ENCODE measurements at regions not wholly inside any gene's neighbourhood (a gene's known extent, or its start where the extent isn't known, plus 50 kb on each side); places are given as distances from the start of the nearest gene placed in this dataset.

- TF ChIP-seq, protein P1, sequence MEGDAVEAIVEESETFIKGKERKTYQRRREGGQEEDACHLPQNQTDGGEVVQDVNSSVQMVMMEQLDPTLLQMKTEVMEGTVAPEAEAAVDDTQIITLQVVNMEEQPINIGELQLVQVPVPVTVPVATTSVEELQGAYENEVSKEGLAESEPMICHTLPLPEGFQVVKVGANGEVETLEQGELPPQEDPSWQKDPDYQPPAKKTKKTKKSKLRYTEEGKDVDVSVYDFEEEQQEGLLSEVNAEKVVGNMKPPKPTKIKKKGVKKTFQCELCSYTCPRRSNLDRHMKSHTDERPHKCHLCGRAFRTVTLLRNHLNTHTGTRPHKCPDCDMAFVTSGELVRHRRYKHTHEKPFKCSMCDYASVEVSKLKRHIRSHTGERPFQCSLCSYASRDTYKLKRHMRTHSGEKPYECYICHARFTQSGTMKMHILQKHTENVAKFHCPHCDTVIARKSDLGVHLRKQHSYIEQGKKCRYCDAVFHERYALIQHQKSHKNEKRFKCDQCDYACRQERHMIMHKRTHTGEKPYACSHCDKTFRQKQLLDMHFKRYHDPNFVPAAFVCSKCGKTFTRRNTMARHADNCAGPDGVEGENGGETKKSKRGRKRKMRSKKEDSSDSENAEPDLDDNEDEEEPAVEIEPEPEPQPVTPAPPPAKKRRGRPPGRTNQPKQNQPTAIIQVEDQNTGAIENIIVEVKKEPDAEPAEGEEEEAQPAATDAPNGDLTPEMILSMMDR (conservative IDR thresholded peaks at IDR 0.05; ENCODE audit: low read length), result peak; percentile 77
- TF ChIP-seq EZH2phosphoT487 (IDR thresholded peaks at IDR 0.05; ENCODE audit: borderline replicate concordance, low read depth, low read length), result no peak
These were observed 67.2 kb upstream of the BRWD3 start for GRCh38 chrX:80876877-80877276.
